ENCODE measurements at regions not wholly inside any gene's neighbourhood (a gene's known extent, or its start where the extent isn't known, plus 50 kb on each side); places are given as distances from the start of the nearest gene placed in this dataset.

- DNase-seq = no peak
These were observed 141.9 kb upstream of the SLC7A14 start for GRCh38 chr3:170727754-170728153.

DNA sequence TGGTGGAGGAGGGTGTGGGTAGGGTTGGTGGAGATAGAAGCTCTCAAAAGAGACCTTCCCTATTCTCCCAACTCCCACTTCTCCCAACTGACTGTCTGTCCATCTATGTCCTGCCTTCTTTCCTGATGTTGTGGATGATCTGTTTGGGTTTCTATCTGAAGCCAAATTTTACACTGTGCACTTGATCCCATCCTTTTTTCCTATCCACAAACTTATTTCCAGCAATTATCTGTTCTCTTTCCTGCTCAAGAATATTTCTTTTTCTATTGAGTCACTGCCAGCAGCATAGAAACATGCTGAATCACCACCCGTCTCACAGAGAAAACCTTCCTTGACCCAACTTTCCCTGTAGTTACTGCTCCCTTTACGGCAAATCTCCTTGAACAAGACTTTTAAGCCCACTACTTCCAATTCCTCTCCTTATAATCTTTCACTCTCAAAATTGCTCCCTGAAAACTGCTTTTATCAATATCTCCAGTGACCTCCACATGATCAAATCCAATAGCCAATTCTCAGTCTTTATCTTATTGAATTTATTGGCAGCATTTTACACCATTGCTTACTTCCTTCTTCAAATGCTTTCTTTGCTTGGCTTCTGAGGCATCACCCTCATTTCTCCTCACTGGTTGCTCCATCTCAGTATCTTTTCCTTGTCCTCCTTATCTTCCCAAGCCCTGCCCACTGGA, 141.2 kb upstream of the SLC7A14 start:
- no peak for DNase-seq

DNA sequence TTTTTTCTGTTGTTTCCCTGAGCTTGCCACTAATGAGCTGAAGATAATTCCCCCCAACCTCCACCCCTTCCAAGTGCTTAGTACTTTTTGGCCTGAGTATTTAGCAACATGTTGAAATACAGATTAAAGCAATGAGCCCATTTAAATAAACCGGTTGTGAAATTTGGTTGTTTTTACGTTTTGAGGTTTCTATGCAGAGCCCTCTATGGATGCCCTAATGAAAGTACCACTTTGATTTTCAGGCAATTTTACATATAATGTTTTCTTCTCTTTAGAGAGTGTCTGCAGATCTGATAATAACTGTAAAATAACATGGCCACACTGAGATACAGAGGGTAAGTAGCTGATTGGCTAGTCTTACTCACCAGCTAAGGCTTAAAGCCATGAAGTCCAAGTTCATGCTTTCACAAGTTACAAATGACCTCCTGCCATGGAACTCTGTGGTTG, 139.4 kb upstream of the SLC7A14 start:
- no peak for DNase-seq

GRCh38 chr3:170724599-170725280, 138.9 kb upstream of the SLC7A14 start:
- DNase-seq = no peak

- no peak for DNase-seq
These were observed 137.4 kb upstream of the SLC7A14 start for GRCh38 chr3:170723241-170723640.

DNA sequence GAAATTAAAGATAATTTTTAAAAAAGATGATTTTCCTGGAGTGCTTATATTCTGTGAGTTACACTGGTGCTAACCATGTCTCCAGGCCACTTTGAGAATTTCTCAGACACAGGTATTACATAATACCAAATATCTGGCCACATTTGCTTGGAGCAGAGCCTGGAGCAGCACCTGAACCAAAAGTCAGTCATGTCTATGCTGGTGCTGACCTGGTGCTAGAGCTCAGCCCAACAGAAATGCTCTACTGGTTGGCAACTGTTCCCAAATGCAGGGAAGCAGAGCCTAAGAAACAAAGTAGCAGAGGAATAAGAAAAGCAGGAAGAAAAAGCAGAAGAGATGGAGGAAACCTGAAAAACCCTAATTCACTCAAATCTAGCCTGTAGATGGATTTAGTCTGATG, 135.7 kb upstream of the SLC7A14 start:
- no peak for DNase-seq

DNA sequence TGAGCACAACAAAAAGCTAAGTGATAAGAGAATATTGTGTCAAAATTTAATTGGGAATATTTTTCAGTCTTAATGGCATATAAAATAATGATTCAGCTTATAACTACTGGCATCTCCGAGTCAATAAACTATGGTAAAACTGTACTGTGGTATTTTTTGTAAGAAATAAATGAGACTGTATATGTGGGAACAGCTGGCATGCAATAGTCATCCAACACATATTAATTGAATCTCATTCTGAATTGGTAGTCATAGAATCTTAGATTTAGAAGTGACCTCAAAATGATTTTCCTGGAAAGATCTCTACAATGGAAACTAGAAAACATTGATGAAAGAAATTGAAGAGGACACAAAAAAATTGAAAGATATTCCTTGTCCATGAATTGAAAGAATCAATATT, 133.4 kb upstream of the SLC7A14 start:
- no peak for DNase-seq

- DNase-seq = no peak
These were observed 133.0 kb upstream of the SLC7A14 start for GRCh38 chr3:170718848-170719247.

DNA sequence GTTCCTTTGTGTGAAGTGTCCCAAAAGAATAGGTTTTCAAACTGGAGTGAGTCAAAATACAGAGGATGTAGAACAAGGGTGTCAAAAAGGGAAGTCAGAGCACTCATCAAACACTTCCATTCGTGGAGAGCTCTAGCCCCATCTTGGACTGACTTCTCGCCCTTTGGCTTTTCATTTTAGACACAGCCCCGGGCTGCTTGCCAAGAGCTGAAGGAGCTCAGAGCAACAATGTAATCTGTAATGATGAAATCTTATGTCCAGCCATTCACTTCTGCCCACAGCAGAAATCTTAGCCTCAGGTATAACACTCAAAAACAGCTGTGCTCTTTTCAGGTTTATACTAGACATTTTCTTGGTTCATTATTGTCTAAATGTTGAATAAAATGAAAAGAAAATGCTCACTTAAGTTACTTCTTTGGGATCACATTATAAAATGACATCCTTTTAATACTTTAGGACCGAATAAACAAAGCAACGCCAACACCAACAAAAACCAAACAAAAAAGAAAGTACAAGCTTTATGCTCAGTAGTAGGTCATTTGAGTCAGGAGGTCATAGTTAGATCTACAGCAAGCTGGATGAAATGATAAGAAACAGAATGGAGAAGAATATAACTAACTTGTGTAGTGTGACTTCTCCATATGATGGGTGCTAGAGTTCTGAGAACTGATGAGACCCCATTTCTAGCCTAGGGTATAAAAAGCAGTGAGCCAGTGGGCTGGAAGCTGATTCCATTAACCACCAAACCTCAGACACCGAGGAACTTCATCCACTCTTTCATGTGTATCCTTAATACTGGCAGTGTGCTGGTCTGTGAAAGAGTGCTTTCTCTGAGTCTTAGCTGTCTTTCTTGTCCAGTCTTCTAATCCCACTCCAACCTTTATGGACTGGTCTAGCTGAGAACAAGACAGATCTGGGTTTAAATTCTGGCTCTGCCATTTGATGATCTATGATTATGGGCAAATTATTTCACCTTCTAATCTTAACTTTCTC, 131.8 kb upstream of the SLC7A14 start:
- DNase-seq = no peak

DNA sequence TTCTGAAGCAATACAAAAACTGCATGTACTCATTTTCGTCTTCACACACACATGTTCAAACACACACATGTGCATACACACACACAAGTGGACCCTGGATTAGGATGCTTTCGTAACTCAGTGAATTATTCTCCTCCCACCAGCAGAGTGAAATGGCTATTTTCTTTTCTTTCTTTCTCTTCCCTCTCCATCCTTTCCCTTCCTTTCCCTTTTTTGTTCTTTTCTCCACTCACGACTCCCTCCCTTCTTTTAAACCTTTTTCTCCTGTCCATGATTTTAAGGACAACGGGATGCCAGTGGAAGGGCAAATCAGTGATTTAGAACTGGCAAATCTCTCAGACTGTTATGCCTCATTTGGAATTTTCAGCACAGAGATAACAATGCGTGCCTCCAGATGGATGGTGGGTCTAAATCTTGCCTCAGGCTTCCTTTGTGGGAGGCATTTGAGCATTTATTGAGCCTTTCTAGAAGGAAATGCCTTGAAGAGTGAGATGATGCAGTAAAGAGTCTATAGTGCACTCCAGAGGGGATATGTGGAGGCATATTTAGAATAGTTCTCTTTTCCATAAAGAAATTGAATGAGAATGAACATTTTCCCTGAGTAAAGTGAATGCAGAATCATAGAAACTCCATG, 130.4 kb upstream of the SLC7A14 start:
- DNase-seq = no peak

DNA sequence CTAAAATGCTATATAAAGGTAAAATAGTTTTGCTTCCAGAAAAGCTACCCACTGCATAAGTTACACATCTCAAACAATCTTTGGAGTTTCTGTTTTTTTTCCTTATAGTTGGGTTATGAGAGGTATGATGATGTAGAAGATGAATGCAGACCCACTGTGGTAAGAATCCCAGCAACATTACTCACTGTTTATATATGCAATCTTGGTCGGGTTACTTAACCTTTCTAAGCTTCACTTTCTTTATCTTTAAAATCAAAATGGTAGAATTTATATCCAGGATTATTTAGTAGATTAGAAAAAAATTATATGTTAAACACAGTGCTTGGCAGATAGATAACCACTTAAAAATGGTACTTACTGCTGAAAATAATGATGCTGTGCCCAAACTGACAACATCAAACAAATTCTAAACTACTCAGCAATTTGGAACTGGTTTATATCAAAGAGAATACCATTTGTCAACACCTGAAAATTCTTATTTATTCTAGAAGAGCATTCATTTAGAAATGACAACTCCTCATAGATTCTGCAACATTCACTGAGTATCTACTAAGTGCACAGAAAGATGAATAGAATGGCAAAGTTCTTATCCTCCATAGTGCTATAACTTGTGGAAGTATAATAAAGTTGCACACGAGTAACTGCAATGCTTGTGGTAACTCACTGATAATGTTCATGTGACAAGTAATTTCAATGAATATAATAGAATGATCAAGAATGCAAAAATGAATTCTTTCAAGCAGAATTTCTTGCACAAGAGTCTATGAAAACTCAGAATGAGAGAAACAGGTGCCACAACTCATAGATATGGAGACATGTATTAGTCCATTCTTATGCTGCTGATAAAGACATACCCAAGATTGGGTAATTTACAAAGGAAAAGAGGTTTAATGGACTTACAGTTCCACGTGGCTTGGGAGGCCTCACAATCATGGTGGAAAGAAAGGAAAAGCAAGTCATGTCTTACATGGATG, 129.0 kb upstream of the SLC7A14 start:
- DNase-seq = no peak

GRCh38 chr3:170714122-170714521, 128.2 kb upstream of the SLC7A14 start:
- DNase-seq = no peak

DNA sequence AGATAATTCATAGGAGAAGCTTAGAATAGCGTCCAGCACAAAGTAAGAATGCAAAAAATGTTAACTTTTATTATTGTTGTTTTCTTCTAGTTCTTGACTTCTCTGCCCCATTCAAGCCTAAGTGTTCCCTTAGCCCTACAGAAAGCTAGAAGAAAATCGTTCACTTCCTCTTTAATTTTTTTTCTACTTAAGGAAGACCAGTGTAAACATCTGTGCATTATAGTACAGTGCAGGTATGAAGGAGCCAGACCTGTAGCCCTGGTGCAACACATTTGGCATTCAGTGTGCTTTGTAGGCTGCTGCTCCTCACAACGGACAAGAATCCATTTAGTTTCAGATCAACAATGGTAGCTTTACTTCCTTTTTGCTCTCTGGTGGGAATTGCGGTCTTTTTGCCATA, 127.8 kb upstream of the SLC7A14 start:
- no peak for DNase-seq

- no peak for DNase-seq
These were observed 126.9 kb upstream of the SLC7A14 start for GRCh38 chr3:170712798-170713197.

GRCh38 chr3:170712336-170712735, 126.5 kb upstream of the SLC7A14 start:
- no peak for DNase-seq

DNA sequence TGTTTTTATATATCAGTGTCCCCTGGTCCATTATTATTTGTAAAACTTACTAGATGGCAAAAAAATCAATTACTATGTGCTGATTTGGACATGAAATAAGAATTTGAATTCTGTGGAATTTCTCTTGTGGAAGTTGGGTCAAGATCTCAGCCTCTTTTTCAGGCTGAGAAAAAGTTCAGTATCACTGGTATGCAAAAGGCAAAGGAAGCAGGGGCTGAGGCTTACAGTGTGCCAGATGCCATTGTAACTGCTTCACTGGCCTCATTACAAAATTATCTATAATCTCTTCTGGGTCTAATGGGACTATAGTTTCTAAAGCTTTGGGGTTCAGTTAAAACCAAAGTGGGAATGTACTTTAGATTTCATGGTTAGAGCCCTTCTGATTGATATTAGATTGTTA, 125.9 kb upstream of the SLC7A14 start:
- DNase-seq = no peak

GRCh38 chr3:170709046-170709445, 123.2 kb upstream of the SLC7A14 start:
- no peak for DNase-seq

GRCh38 chr3:170707899-170708298, 122.0 kb upstream of the SLC7A14 start:
- no peak for DNase-seq

- no peak for DNase-seq
These were observed 119.3 kb upstream of the SLC7A14 start for GRCh38 chr3:170705131-170705530.

GRCh38 chr3:170703121-170703588, 117.3 kb upstream of the SLC7A14 start:
- DNase-seq = no peak

Data from stimulated activated CD8-positive, alpha-beta memory T cell treated with anti-CD3 and anti-CD28 coated beads, Interleukin-4, amount 100 ng/mL, for 48 hours (primary cell).